Colonic mucosa (tissue), 4 donors: ENCODE measurements at regions not wholly inside any gene's neighbourhood (a gene's known extent, or its start where the extent isn't known, plus 50 kb on each side); places are given as distances from the start of the nearest gene placed in this dataset.

ENCODE experiments used
- DNase-seq: peaks from one replicate; pipeline ENCODE4 v3.0.0-alpha.2; 2020
- H3K27ac ChIP-seq: fragments of 200-600 bp; one replicate; pipeline ENCODE4 v1.8.0; 2021
- H3K27me3 ChIP-seq: fragments of 200-600 bp; one replicate; pipeline ENCODE4 v1.8.0; 2021
- H3K36me3 ChIP-seq: fragments of 200-600 bp; one replicate; pipeline ENCODE4 v1.8.0; 2021
- H3K4me1 ChIP-seq: fragments of 200-600 bp; one replicate; pipeline ENCODE4 v1.8.0; 2021; ENCODE audit warnings: mild to moderate bottlenecking
- H3K4me3 ChIP-seq: fragments of 200-600 bp; one replicate; pipeline ENCODE4 v1.8.0; 2021
- H3K9ac ChIP-seq, 2 donors: one replicate each; pipeline ENCODE4 v1.7.0; 2013; ENCODE audit warnings: control low read depth in 2 of 2, low read depth in 2 of 2, low read length in 2 of 2
- H3K9me3 ChIP-seq: fragments of 200-600 bp; one replicate; pipeline ENCODE4 v1.8.0; 2021
- intact Hi-C: fragments of 100-400 bp; cut with DNase I; formaldehyde crosslinking; loops from one replicate; pipeline ENCODE4 v1.14.1; 2022
- TF ChIP-seq, protein P1 (sequence below): fragments of 200-600 bp; IDR thresholded peaks from one replicate; pipeline ENCODE4 v1.8.0; 2022; ENCODE audit warnings: antibody characterized with exemption, mild to moderate bottlenecking
- donor health status: healthy.
- donor health status: DM: no; HTN: no; CAD: no.
- donor health status: DM: no; HTN: no; CAD: no.

DNA sequence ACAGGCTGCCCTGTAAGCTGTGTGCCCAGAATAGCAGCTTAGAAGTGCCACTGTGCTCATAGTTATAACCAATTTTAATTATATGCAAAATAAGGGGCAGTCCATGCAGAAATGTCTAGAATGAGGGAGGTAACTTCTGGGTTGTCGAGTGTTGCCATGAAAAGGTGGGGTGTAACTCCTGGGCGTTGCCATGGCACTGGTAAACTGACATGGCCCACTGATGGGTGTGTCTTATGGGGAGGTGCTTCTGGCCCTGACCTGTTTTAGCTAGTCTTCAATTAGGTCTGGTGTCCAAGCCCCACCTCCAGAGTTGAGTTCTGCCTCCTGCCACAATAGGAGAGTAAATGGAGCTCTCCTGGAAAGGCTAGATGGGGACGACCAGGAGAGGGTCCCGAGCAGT lies 120.6 kb downstream of the SALL1 start:
- Histone ChIP-seq H3K4me3 (no peak overlapping the region), H3K36me3 (no peaks in the 10 kb centered on the region), H3K9ac (no peak overlapping the region), H3K4me1 (no peaks in the 10 kb centered on the region), H3K9me3 (no peaks in the 10 kb centered on the region), H3K27me3 (no peaks in the 10 kb centered on the region), H3K27ac (no peak overlapping the region)
- TF ChIP-seq, protein P1, sequence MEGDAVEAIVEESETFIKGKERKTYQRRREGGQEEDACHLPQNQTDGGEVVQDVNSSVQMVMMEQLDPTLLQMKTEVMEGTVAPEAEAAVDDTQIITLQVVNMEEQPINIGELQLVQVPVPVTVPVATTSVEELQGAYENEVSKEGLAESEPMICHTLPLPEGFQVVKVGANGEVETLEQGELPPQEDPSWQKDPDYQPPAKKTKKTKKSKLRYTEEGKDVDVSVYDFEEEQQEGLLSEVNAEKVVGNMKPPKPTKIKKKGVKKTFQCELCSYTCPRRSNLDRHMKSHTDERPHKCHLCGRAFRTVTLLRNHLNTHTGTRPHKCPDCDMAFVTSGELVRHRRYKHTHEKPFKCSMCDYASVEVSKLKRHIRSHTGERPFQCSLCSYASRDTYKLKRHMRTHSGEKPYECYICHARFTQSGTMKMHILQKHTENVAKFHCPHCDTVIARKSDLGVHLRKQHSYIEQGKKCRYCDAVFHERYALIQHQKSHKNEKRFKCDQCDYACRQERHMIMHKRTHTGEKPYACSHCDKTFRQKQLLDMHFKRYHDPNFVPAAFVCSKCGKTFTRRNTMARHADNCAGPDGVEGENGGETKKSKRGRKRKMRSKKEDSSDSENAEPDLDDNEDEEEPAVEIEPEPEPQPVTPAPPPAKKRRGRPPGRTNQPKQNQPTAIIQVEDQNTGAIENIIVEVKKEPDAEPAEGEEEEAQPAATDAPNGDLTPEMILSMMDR: no peak
- no peak for DNase-seq
- intact Hi-C loops: no loop called here

DNA sequence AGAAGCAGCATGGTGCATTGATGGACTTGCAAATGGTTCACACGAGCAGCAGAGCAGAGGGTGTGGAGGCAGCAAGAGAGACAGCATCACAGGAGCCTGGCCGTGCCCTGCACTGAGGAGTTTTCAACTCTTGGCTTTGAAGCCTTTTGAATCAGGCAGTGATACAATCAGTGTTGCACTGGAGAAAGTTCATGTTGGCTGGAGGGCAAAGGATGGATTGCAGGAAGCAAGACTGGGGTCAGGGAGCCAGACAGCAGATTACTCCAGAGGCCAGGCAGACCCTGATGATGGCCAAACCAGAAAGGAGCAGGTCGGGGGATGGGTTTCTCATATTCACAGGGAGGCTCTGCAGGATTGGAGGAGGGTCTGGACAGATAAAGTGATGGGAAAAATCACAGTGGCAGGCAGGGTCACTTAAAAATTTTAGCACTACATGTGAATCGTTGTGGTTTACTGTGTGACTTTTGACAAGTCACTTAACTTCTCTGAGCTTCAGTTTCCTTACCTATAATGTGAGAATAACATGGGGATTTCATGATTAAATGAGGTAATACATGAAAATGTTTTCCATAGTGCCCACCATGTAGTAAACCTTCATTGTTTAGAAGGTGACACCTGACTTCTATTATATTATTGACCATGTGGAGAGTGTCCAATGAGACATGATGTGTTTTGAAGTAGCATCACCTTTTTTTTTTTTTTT lies 125.3 kb downstream of the SALL1 start:
- Histone ChIP-seq H3K27ac (no peak overlapping the region), H3K9ac (no peak overlapping the region), H3K27me3 (no peaks in the 10 kb centered on the region), H3K9me3 (no peaks in the 10 kb centered on the region), H3K36me3 (no peaks in the 10 kb centered on the region), H3K4me1 (no peaks in the 10 kb centered on the region), H3K4me3 (no peak overlapping the region)
- no peak for DNase-seq
- intact Hi-C loops: no loop called here
- TF ChIP-seq, protein P1: no peak

DNA sequence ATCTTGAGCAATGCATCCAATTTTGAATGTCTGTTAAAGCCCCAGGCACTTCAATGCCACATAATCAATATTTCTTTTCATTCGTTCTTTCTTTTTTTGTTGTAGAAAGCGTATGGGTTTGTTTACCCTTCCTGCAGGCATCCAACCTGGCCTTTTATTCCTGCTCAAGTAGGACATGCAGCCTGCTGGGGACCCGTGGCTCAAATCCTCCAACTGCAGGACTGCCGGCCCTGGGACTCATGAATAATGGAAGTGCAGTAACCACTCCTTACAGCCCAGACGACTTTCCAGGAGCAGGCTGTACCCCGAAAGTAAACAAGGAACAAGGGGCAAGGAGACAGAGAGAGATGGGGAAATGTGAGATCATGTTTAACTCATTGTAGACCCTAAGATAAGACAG lies 126.4 kb downstream of the SALL1 start:
- intact Hi-C loops: no loop called here
- H3K4me3 ChIP-seq: no peak overlapping the region
- H3K36me3 ChIP-seq: no peaks in the 10 kb centered on the region
- no peaks in the 10 kb centered on the region for H3K27me3 ChIP-seq
- no peak overlapping the region for H3K9ac ChIP-seq
- no peak overlapping the region for H3K27ac ChIP-seq
- DNase-seq: no peak
- H3K9me3 ChIP-seq: no peaks in the 10 kb centered on the region
- no peaks in the 10 kb centered on the region for H3K4me1 ChIP-seq
- TF ChIP-seq, protein P1: no peak

DNA sequence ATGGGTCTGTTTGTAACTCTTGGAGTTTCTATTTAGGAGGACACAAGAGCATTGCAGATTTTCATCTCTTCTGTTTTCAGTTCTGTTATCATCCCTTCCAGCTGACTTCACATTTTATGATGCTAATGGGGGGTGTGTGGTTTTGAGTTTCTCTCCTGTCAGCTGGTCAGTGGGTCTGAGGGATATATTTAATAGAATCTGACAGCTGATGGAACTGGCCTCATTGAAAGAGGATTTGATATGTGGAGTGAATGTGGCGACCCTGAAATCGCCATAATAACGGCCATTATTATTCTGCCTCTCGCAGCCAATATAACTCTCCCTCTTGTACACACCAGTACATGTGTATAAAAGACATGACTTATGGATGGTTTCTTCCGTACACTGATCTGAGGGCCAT lies 128.1 kb downstream of the SALL1 start:
- TF ChIP-seq, protein P1: no peak
- H3K4me1 ChIP-seq: no peaks in the 10 kb centered on the region
- no peak overlapping the region for H3K27ac ChIP-seq
- H3K27me3 ChIP-seq: no peaks in the 10 kb centered on the region
- no peak overlapping the region for H3K4me3 ChIP-seq
- no peak for DNase-seq
- H3K9me3 ChIP-seq: no peaks in the 10 kb centered on the region
- intact Hi-C loops: no loop called here
- no peak overlapping the region for H3K9ac ChIP-seq
- no peaks in the 10 kb centered on the region for H3K36me3 ChIP-seq

DNA sequence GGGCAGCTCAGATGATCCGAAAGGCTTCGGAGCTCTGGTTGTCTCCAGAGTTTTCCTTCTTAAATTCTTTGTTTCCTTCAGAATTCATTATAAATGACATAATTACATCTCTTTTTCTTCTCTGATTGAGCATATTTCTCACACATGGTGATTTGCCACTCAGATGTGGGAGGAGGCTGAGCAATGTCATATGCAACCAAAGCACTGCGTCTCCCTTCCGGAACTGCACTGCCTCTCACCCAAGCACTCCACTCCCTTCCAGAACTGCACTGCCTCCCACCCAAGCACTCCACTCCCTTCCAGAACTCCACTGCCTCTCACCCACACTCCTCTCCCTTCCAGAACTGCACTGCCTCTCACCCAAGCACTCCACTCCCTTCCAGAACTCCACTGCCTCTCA lies 131.5 kb downstream of the SALL1 start:
- H3K9me3 ChIP-seq: no peaks in the 10 kb centered on the region
- intact Hi-C loops: no loop called here
- no peak overlapping the region for H3K27ac ChIP-seq
- DNase-seq: no peak
- H3K4me1 ChIP-seq: no peaks in the 10 kb centered on the region
- no peak overlapping the region for H3K9ac ChIP-seq
- no peaks in the 10 kb centered on the region for H3K27me3 ChIP-seq
- no peak overlapping the region for H3K4me3 ChIP-seq
- TF ChIP-seq, protein P1: no peak
- no peaks in the 10 kb centered on the region for H3K36me3 ChIP-seq
